ENCODE measurements at regions not wholly inside any gene's neighbourhood (a gene's known extent, or its start where the extent isn't known, plus 50 kb on each side); places are given as distances from the start of the nearest gene placed in this dataset.

DNA sequence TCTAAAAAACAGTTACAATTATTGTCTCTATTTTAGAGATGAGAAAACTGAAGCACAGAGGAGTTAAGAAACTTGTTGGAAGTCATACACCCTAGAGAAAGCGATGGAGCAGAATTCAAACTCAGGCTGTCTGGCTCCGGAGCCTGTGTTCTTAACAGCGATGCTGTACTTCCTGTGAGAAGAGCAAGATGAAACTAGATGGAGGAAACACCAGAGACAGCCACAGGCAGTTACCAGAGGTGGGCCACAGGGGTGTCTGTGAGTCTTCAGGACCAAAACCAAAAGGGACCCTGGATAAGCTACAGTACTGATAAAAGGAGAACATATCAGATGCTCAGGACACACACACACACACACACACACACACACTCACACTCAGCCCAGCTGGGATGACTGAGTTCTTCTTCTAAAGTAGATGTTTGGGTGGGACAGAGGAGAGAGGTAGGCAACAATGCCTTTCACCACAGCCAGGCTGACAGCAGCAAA is 289.2 kb downstream of the FZD1 start:
- no peak for TF ChIP-seq CEBPB (IDR thresholded peaks at IDR 0.05)
- no peak for TF ChIP-seq MAX (IDR thresholded peaks at IDR 0.05)
- no peak for TF ChIP-seq TAF1 (IDR thresholded peaks at IDR 0.05; ENCODE audit: low read depth)
- TF ChIP-seq YY1 (IDR thresholded peaks at IDR 0.05; ENCODE audit: low read depth) = no peak
- no peak for TF ChIP-seq FOXM1 (IDR thresholded peaks at IDR 0.05; ENCODE audit: borderline replicate concordance, low read depth)
- TF ChIP-seq NFIC (IDR thresholded peaks at IDR 0.05) = no peak
- no peak for TF ChIP-seq EP300 (IDR thresholded peaks at IDR 0.05; ENCODE audit: borderline replicate concordance)
- TF ChIP-seq, protein P1, sequence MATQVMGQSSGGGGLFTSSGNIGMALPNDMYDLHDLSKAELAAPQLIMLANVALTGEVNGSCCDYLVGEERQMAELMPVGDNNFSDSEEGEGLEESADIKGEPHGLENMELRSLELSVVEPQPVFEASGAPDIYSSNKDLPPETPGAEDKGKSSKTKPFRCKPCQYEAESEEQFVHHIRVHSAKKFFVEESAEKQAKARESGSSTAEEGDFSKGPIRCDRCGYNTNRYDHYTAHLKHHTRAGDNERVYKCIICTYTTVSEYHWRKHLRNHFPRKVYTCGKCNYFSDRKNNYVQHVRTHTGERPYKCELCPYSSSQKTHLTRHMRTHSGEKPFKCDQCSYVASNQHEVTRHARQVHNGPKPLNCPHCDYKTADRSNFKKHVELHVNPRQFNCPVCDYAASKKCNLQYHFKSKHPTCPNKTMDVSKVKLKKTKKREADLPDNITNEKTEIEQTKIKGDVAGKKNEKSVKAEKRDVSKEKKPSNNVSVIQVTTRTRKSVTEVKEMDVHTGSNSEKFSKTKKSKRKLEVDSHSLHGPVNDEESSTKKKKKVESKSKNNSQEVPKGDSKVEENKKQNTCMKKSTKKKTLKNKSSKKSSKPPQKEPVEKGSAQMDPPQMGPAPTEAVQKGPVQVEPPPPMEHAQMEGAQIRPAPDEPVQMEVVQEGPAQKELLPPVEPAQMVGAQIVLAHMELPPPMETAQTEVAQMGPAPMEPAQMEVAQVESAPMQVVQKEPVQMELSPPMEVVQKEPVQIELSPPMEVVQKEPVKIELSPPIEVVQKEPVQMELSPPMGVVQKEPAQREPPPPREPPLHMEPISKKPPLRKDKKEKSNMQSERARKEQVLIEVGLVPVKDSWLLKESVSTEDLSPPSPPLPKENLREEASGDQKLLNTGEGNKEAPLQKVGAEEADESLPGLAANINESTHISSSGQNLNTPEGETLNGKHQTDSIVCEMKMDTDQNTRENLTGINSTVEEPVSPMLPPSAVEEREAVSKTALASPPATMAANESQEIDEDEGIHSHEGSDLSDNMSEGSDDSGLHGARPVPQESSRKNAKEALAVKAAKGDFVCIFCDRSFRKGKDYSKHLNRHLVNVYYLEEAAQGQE (IDR thresholded peaks at IDR 0.05; ENCODE audit: low read depth) = no peak
- no peak for TF ChIP-seq ZBTB7A (IDR thresholded peaks at IDR 0.05; ENCODE audit: low read depth)
- TF ChIP-seq TCF12 (IDR thresholded peaks at IDR 0.05; ENCODE audit: low read depth) = no peak
- no peak for TF ChIP-seq EGR1 (IDR thresholded peaks at IDR 0.05)
- no peak for TF ChIP-seq RAD21 (IDR thresholded peaks at IDR 0.05; ENCODE audit: low read depth)
- no peak for TF ChIP-seq CREB1 (IDR thresholded peaks at IDR 0.05; ENCODE audit: low read depth)
- no peak for TF ChIP-seq USF1 (IDR thresholded peaks at IDR 0.05)
- no peak for TF ChIP-seq TEAD4 (IDR thresholded peaks at IDR 0.05)

GRCh38 chr7:91554883-91555282 is 290.6 kb downstream of the FZD1 start:
- TF ChIP-seq ZBTB7A (IDR thresholded peaks at IDR 0.05; ENCODE audit: low read depth) (no peak), MAX (IDR thresholded peaks at IDR 0.05) (no peak), CREB1 (IDR thresholded peaks at IDR 0.05; ENCODE audit: low read depth) (no peak), TAF1 (IDR thresholded peaks at IDR 0.05; ENCODE audit: low read depth) (no peak), FOXM1 (IDR thresholded peaks at IDR 0.05; ENCODE audit: borderline replicate concordance, low read depth) (no peak), YY1 (IDR thresholded peaks at IDR 0.05; ENCODE audit: low read depth) (no peak), EGR1 (IDR thresholded peaks at IDR 0.05) (no peak)

- TF ChIP-seq EGR1 (IDR thresholded peaks at IDR 0.05) = no peak
- no peak for TF ChIP-seq RAD21 (IDR thresholded peaks at IDR 0.05; ENCODE audit: low read depth)
- TF ChIP-seq ZBTB7A (IDR thresholded peaks at IDR 0.05; ENCODE audit: low read depth) = no peak
- TF ChIP-seq MAX (IDR thresholded peaks at IDR 0.05) = no peak
- no peak for TF ChIP-seq FOXM1 (IDR thresholded peaks at IDR 0.05; ENCODE audit: borderline replicate concordance, low read depth)
Measured at GRCh38 chr7:91556239-91556638, 292.0 kb downstream of the FZD1 start.

- no peak for TF ChIP-seq CREB1 (IDR thresholded peaks at IDR 0.05; ENCODE audit: low read depth)
- TF ChIP-seq TCF12 (IDR thresholded peaks at IDR 0.05; ENCODE audit: low read depth) = no peak
- no peak for TF ChIP-seq MAX (IDR thresholded peaks at IDR 0.05)
- TF ChIP-seq USF1 (IDR thresholded peaks at IDR 0.05) = no peak
- TF ChIP-seq EP300 (IDR thresholded peaks at IDR 0.05; ENCODE audit: borderline replicate concordance) = no peak
- TF ChIP-seq NFIC (IDR thresholded peaks at IDR 0.05) = no peak
- TF ChIP-seq FOXM1 (IDR thresholded peaks at IDR 0.05; ENCODE audit: borderline replicate concordance, low read depth) = no peak
- TF ChIP-seq, protein P1 (IDR thresholded peaks at IDR 0.05; ENCODE audit: low read depth) = no peak
- TF ChIP-seq RAD21 (IDR thresholded peaks at IDR 0.05; ENCODE audit: low read depth) = no peak
- no peak for TF ChIP-seq TEAD4 (IDR thresholded peaks at IDR 0.05)
- no peak for TF ChIP-seq CEBPB (IDR thresholded peaks at IDR 0.05)
- TF ChIP-seq TAF1 (IDR thresholded peaks at IDR 0.05; ENCODE audit: low read depth) = no peak
- TF ChIP-seq ZBTB7A (IDR thresholded peaks at IDR 0.05; ENCODE audit: low read depth) = no peak
- no peak for TF ChIP-seq EGR1 (IDR thresholded peaks at IDR 0.05)
- TF ChIP-seq YY1 (IDR thresholded peaks at IDR 0.05; ENCODE audit: low read depth) = no peak
Measured at GRCh38 chr7:91556956-91557650, 292.9 kb downstream of the FZD1 start.

GRCh38 chr7:91557789-91558404 is 293.7 kb downstream of the FZD1 start:
- TF ChIP-seq RAD21 (IDR thresholded peaks at IDR 0.05; ENCODE audit: low read depth) = no peak
- TF ChIP-seq TEAD4 (IDR thresholded peaks at IDR 0.05) = no peak
- TF ChIP-seq, protein P1 (IDR thresholded peaks at IDR 0.05; ENCODE audit: low read depth) = no peak
- TF ChIP-seq FOXM1 (IDR thresholded peaks at IDR 0.05; ENCODE audit: borderline replicate concordance, low read depth) = no peak
- no peak for TF ChIP-seq TCF12 (IDR thresholded peaks at IDR 0.05; ENCODE audit: low read depth)
- TF ChIP-seq EP300 (IDR thresholded peaks at IDR 0.05; ENCODE audit: borderline replicate concordance) = no peak; the same call in 1 of the 2 replicates
- no peak for TF ChIP-seq NFIC (IDR thresholded peaks at IDR 0.05)
- TF ChIP-seq USF1 (IDR thresholded peaks at IDR 0.05) = no peak
- TF ChIP-seq CEBPB (IDR thresholded peaks at IDR 0.05) = no peak
- TF ChIP-seq YY1 (IDR thresholded peaks at IDR 0.05; ENCODE audit: low read depth) = no peak
- no peak for TF ChIP-seq TAF1 (IDR thresholded peaks at IDR 0.05; ENCODE audit: low read depth)
- TF ChIP-seq MAX (IDR thresholded peaks at IDR 0.05) = no peak
- TF ChIP-seq ZBTB7A (IDR thresholded peaks at IDR 0.05; ENCODE audit: low read depth) = no peak
- TF ChIP-seq CREB1 (IDR thresholded peaks at IDR 0.05; ENCODE audit: low read depth) = no peak
- no peak for TF ChIP-seq EGR1 (IDR thresholded peaks at IDR 0.05)

All from Ishikawa (cell line).